ENCODE measurements at regions not wholly inside any gene's neighbourhood (a gene's known extent, or its start where the extent isn't known, plus 50 kb on each side); places are given as distances from the start of the nearest gene placed in this dataset.

DNA sequence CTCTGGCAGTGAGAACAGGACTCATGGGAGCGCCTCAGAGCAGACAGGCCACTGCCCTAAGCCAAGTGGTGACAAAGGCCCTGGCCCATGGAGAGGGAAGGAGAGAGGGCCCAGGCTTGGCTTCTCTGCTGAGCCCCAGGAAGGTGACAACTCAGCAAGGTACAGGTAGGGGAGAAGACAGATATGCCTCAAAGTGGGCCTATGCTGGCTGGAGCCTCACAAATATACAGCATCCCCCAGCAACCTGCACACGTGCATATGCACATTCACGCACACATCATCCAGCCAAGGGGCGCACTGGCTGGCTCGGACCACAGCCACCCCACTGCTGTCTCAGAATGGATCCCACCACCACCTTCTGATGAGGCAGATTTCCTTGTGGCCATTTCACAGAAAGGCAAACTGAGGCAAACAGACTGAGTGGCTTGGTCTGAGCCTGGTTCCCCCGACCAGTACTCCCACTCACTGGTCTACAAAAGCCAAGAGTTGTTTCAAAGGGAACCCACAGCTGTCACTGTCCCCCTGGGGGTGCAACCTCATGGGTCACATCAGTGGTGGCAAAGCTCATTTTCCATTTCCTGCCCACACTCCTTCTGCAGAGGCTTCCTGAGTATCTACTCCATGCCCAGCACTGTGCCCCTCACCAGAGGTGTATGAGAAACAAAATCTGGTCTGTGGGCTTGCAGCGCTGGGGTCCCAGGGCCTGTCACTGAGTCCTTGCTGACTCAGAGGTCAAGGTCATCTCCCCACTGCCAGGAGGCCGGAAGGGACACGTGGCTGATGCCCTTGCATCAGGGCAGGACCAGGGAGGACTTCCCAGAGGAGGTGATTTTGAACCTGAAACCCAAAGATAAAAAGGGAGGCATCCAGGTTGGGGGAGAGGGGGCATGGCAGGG, 67.3 kb upstream of the PRR5 start:
- TF ChIP-seq ZNF433 (tag by site-specific recombination; IDR thresholded peaks at IDR 0.05; ENCODE audit: low read depth) (no peak), ATF2 (tag by site-specific recombination; IDR thresholded peaks at IDR 0.05; ENCODE audit: low read depth) (no peak), ZNF777 (tag by site-specific recombination; IDR thresholded peaks at IDR 0.05; ENCODE audit: borderline replicate concordance) (no peak), CTCF (tag by site-specific recombination; IDR thresholded peaks at IDR 0.05) (no peak)
